Neutrophil (primary cell): ENCODE measurements at regions not wholly inside any gene's neighbourhood (a gene's known extent, or its start where the extent isn't known, plus 50 kb on each side); places are given as distances from the start of the nearest gene placed in this dataset.

Source experiments
- H3K27ac ChIP-seq: fragments of 200-600 bp; sonication (generic); 2 replicates; pipeline ENCODE4 v1.5.1; 2016; ENCODE audit warnings: mild to moderate bottlenecking, moderate library complexity
- H3K27me3 ChIP-seq: fragments of 200-600 bp; sonication (generic); 2 replicates; pipeline ENCODE4 v1.6.0; 2016; ENCODE audit warnings: mild to moderate bottlenecking
- H3K36me3 ChIP-seq: fragments of 200-600 bp; sonication (generic); 2 replicates; pipeline ENCODE4 v1.5.1; 2017
- H3K4me1 ChIP-seq, 2 experiments: fragments of 200-600 bp in 1 of 2; sonication (generic) in 1 of 2; 1 replicate in 1 of 2; 2 replicates in 1 of 2; pipeline versions ENCODE4 v1.5.1 to v1.6.1; 2013 to 2016; ENCODE audit warnings: low read depth in 1 of 2, low read length in 1 of 2, mild to moderate bottlenecking in 1 of 2, moderate library complexity in 1 of 2; ENCODE audit not compliant: control insufficient read depth in 1 of 2, insufficient read depth in 1 of 2
- H3K4me3 ChIP-seq, 2 experiments: fragments of 200-600 bp in 1 of 2; sonication (generic) in 1 of 2; 1 replicate in 1 of 2; 2 replicates in 1 of 2; pipeline ENCODE4 v1.5.1; 2013 to 2016; ENCODE audit warnings: low read depth in 1 of 2, low read length in 1 of 2, mild to moderate bottlenecking in 1 of 2, moderate library complexity in 1 of 2
- H3K9me3 ChIP-seq: fragments of 200-600 bp; sonication (generic); 2 replicates; pipeline ENCODE4 v1.5.1; 2016
- TF ChIP-seq, protein P1 (sequence below): fragments of 200-600 bp; sonication (generic); IDR thresholded peaks from 2 replicates; pipeline ENCODE4 v1.5.1; 2016; ENCODE audit warnings: antibody characterized with exemption

DNA sequence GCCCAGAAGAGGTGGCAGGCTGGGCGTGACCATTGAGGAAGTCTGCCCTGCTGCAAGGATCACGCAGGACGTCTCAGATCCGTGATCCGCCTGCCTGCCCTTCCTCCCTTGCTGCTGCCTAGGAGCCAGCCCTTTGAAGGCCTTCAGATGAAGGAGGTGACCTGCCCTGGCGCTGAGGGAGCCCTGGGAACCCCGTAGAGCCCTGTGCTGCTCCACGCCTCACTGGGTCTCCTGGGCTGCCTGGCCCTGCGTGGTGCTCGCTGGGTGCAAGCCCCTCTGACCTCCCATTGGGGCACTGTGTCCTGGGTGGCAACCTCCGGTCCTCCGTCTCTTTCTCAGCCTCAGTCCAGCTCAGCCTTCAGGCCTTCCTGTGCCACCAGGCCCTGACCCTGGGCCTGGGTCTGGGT is 295.3 kb upstream of the IRX4 start:
- Histone ChIP-seq H3K27me3 (peaks cover 6% of the 10 kb centered on the region), H3K4me3 (no peak overlapping the region), H3K4me1 (no peaks in the 10 kb centered on the region), H3K27ac (no peak overlapping the region), H3K36me3 (no peaks in the 10 kb centered on the region), H3K9me3 (no peaks in the 10 kb centered on the region)
- TF ChIP-seq, protein P1, sequence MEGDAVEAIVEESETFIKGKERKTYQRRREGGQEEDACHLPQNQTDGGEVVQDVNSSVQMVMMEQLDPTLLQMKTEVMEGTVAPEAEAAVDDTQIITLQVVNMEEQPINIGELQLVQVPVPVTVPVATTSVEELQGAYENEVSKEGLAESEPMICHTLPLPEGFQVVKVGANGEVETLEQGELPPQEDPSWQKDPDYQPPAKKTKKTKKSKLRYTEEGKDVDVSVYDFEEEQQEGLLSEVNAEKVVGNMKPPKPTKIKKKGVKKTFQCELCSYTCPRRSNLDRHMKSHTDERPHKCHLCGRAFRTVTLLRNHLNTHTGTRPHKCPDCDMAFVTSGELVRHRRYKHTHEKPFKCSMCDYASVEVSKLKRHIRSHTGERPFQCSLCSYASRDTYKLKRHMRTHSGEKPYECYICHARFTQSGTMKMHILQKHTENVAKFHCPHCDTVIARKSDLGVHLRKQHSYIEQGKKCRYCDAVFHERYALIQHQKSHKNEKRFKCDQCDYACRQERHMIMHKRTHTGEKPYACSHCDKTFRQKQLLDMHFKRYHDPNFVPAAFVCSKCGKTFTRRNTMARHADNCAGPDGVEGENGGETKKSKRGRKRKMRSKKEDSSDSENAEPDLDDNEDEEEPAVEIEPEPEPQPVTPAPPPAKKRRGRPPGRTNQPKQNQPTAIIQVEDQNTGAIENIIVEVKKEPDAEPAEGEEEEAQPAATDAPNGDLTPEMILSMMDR = no peak

DNA sequence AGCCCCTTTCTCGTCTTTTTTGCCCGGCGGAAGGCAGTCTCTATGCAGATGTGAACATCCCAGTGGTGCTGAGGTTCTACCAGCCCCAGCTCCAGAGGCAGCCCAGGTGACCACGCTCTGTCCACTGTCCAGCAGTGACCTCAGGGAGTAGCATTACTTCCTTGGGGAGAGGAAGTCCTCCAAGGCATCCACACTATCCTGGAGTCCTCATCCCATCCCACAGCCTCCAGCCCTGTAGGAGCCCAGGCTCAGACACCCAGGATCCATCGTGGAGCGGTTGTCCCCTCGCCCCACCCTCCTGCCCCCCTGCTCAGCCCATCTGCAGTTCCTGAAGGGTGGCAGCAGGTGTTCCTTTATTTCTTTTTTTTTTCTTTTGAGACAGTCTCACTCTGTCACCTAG is 294.5 kb upstream of the IRX4 start:
- H3K9me3 ChIP-seq = no peaks in the 10 kb centered on the region

DNA sequence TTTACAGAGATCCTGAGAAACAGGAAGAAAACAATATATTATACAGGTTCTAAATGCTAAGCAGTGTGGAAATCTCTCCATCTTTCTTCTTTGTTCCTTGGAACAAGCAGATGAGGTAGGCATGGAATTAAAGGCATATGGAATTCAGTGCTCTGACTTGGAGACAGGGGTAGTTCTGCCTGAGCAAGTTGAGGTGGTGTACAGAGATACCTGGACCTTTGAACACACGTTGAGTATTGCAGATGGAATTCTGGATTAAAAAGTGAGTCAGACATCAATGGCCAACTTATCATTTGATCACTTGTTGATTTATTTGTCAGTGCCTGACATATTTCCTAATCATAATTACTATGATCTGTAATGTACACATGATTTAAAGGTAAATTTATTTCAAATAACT is 293.9 kb upstream of the IRX4 start:
- no peak overlapping the region for H3K27ac ChIP-seq
- H3K9me3 ChIP-seq = no peaks in the 10 kb centered on the region
- H3K4me3 ChIP-seq = no peak overlapping the region
- no peaks in the 10 kb centered on the region for H3K36me3 ChIP-seq
- H3K27me3 ChIP-seq = peaks cover 11% of the 10 kb centered on the region
- TF ChIP-seq, protein P1 = no peak
- no peaks in the 10 kb centered on the region for H3K4me1 ChIP-seq

More for the DNA sequence above, 294.5 kb upstream of the IRX4 start:
- Histone ChIP-seq H3K27ac (no peak overlapping the region), H3K27me3 (peaks cover 11% of the 10 kb centered on the region), H3K4me3 (no peak overlapping the region), H3K36me3 (no peaks in the 10 kb centered on the region), H3K4me1 (no peaks in the 10 kb centered on the region)
- TF ChIP-seq, protein P1 = no peak

DNA sequence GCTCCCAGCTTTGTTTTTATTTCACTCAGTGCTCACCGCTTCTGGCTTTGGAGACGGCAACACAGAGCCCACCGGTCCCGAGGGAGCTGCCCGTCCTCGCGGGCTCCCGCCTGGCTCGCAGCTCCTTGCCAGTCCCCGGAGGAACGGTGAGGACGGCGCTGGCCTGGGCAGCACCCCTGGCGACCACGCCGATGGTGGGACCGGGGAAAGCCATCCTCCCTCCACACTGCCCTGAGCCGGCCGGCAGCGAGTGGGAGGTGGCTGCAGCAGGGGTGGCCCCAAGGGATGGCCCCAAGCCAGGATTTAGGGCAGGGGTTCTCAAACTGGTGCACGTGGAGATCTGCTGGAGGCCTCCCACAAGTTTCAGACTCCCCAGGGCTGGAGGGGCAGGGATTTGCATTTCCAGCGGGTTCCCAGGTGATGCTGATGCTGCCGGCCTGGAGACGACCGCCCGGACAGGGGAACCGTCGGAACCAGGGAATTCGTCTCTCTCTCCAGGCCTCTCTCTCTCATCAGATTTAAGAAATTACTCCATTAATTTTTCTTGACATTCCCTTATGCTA is 293.2 kb upstream of the IRX4 start:
- TF ChIP-seq, protein P1 = no peak
- Histone ChIP-seq H3K36me3 (no peaks in the 10 kb centered on the region), H3K4me1 (no peaks in the 10 kb centered on the region), H3K27ac (no peak overlapping the region), H3K9me3 (no peaks in the 10 kb centered on the region), H3K4me3 (no peak overlapping the region), H3K27me3 (peaks cover 11% of the 10 kb centered on the region)

DNA sequence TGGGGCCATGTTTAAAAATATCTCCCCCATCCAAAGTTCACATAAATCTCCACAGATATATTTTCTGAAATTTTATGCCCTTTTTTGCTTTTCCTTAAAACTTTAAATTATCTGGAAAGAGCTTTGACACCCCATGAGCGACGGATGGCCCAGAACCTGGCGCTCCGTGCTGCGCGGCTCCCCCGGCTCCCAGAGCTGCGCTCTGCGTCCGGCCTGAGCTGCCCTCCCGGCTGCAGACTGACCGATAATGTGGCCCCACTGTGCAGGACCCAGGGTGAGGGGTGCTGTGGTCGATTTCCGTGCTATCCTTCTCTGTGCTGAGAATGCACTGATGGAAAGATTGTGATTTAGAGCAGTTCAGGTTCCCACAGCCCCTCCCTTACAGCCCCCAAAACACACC is 292.3 kb upstream of the IRX4 start:
- Histone ChIP-seq H3K36me3 (no peaks in the 10 kb centered on the region), H3K4me1 (no peaks in the 10 kb centered on the region), H3K4me3 (no peak overlapping the region), H3K27me3 (peaks cover 11% of the 10 kb centered on the region), H3K27ac (no peak overlapping the region), H3K9me3 (no peaks in the 10 kb centered on the region)
- TF ChIP-seq, protein P1 = no peak

DNA sequence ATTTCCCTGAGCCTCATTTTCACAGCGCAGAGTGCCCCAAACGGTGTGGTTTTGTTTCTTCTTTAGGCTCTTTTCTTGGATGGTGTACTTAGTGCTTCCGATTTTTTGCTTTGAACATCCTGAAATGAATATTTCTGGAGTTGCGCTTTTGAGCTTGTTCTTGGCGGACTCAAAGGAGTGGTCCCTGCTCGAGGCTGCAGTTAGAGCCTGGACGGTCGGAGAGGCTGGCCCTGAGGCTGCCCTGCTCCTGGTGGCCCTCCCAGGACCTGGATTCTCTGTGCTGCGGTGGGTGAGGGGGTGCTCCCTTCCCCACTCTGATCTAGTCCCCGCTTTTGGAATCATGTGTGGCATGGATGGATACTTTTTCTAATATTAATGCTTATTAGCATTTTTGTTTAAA is 291.8 kb upstream of the IRX4 start:
- H3K4me1 ChIP-seq = no peaks in the 10 kb centered on the region
- TF ChIP-seq, protein P1 = no peak
- no peak overlapping the region for H3K4me3 ChIP-seq
- H3K9me3 ChIP-seq = no peaks in the 10 kb centered on the region
- H3K27me3 ChIP-seq = peaks cover 11% of the 10 kb centered on the region
- no peaks in the 10 kb centered on the region for H3K36me3 ChIP-seq
- H3K27ac ChIP-seq = no peak overlapping the region
